ENCODE measurements at regions not wholly inside any gene's neighbourhood (a gene's known extent, or its start where the extent isn't known, plus 50 kb on each side); places are given as distances from the start of the nearest gene placed in this dataset.

GRCh38 chr18:42340423-42341009, 385.5 kb downstream of the PIK3C3 start:
- TF ChIP-seq CTCF (conservative IDR thresholded peaks at IDR 0.05) (no peak), ZFX (IDR thresholded peaks at IDR 0.05) (no peak)

All from C4-2B (cell line).